Upper lobe of left lung (tissue), 6 donors: ENCODE measurements at regions not wholly inside any gene's neighbourhood (a gene's known extent, or its start where the extent isn't known, plus 50 kb on each side); places are given as distances from the start of the nearest gene placed in this dataset.

Source experiments
- ATAC-seq, 2 donors: fragments of 200-7000 bp; cut with Tn5 transposase; one replicate each; pipeline ENCODE4 v1.9.1; 2022; ENCODE audit warnings: mild to moderate bottlenecking in 2 of 2, moderate library complexity in 2 of 2; ENCODE audit not compliant: low FRiP score in 2 of 2
- DNase-seq, 2 donors: peaks; one replicate each; pipeline ENCODE4 v3.0.0-alpha.2; 2019 to 2020
- H3K27ac ChIP-seq, 4 donors: fragments of 200-600 bp; sonication (generic); one replicate each; pipeline ENCODE4 v1.5.1; 2016 to 2019
- H3K27me3 ChIP-seq, 4 donors: fragments of 200-600 bp; sonication (generic); one replicate each; pipeline ENCODE4 v1.5.1; 2017 to 2019
- H3K36me3 ChIP-seq, 4 donors: fragments of 200-600 bp; sonication (generic); one replicate each; pipeline ENCODE4 v1.5.1; 2016 to 2019
- H3K4me1 ChIP-seq, 4 donors: fragments of 200-600 bp; sonication (generic); one replicate each; pipeline ENCODE4 v1.5.1; 2018 to 2019
- H3K4me3 ChIP-seq, 4 donors: fragments of 200-600 bp; sonication (generic); one replicate each; pipeline ENCODE4 v1.5.1; 2017 to 2019; ENCODE audit warnings: mild to moderate bottlenecking in 2 of 4, moderate library complexity in 1 of 4
- H3K9me3 ChIP-seq, 4 donors: fragments of 200-600 bp; sonication (generic); one replicate each; pipeline ENCODE4 v1.5.1; 2018 to 2019
- EP300 ChIP-seq, 4 donors: sonication (generic); formaldehyde crosslinking; IDR thresholded peaks; one replicate each; pipeline ENCODE4 v1.5.1; 2017; ENCODE audit warnings: antibody characterized with exemption in 4 of 4, control low read depth in 2 of 4
- POLR2A ChIP-seq, 4 donors: fragments of 450-650 bp; IDR thresholded peaks; one replicate each; pipeline ENCODE4 v1.5.1; 2016 to 2017; ENCODE audit warnings: antibody characterized with exemption in 4 of 4, mild to moderate bottlenecking in 2 of 4
- POLR2AphosphoS5 ChIP-seq, 2 donors: sonication (generic); formaldehyde crosslinking; IDR thresholded peaks; one replicate each; pipeline ENCODE4 v1.5.1; 2017; ENCODE audit warnings: antibody characterized with exemption in 2 of 2
- WGBS, 2 donors: methylation state at CpG; one replicate each; pipeline ENCODE4 v1.1.5; 2017 to 2018; 5-methylcytosine and 5-hydroxymethylcytosine counted together
- TF ChIP-seq, protein P1 (sequence below), 6 experiments: fragments of 450-650 bp in 4 of 6; fragments of 200-600 bp in 2 of 6; sonication (generic) in 2 of 6; IDR thresholded peaks; one replicate each; pipeline ENCODE4 v1.5.1; 2016 to 2019; ENCODE audit warnings: antibody characterized with exemption in 6 of 6
- donor health status: DM: no; HTN: no; CAD: no; lungs with moderate emphysema.
- donor health status: DM: no; HTN: yes; CAD: no; lungs with severe emphysema.

DNA sequence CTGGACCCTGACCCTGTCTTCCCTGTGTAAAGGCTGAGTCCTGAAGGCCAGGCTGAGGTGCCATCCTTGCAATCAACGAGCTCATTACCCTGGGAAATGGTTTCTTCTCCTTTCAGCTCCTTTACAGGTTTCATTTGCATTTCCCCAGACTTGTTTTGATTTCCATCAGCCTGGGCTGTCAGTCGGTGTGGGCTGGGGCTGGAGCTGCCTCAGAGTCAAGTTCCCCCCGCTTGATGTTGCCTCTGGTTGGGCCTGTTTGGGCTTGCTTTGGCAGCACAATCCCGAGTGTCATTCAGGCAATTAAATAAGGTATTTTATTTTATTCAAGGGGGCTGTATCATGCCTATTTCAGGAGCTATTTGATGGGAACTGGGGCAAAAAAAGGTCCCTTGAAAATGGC lies 424.9 kb downstream of the INSC start:
- DNase-seq = no peak
- TF ChIP-seq, protein P1, sequence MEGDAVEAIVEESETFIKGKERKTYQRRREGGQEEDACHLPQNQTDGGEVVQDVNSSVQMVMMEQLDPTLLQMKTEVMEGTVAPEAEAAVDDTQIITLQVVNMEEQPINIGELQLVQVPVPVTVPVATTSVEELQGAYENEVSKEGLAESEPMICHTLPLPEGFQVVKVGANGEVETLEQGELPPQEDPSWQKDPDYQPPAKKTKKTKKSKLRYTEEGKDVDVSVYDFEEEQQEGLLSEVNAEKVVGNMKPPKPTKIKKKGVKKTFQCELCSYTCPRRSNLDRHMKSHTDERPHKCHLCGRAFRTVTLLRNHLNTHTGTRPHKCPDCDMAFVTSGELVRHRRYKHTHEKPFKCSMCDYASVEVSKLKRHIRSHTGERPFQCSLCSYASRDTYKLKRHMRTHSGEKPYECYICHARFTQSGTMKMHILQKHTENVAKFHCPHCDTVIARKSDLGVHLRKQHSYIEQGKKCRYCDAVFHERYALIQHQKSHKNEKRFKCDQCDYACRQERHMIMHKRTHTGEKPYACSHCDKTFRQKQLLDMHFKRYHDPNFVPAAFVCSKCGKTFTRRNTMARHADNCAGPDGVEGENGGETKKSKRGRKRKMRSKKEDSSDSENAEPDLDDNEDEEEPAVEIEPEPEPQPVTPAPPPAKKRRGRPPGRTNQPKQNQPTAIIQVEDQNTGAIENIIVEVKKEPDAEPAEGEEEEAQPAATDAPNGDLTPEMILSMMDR (IDR thresholded peaks at IDR 0.05) = no peak
- TF ChIP-seq POLR2AphosphoS5 (IDR thresholded peaks at IDR 0.05) (no peak), POLR2A (IDR thresholded peaks at IDR 0.05) (no peak), EP300 (IDR thresholded peaks at IDR 0.05) (no peak)
- H3K27ac ChIP-seq = no peak overlapping the region
- ATAC-seq = no peak
- H3K27me3 ChIP-seq = no peaks in the 10 kb centered on the region
- no peaks in the 10 kb centered on the region for H3K9me3 ChIP-seq
- H3K36me3 ChIP-seq = no peaks in the 10 kb centered on the region
- H3K4me3 ChIP-seq = no peak overlapping the region
- H3K4me1 ChIP-seq = no peaks in the 10 kb centered on the region
- 64 to 72% methylated on average over 4 of the region's 4 CpGs for WGBS, 2 donors

GRCh38 chr11:15541079-15541478 lies 426.4 kb downstream of the INSC start:
- 72 to 74% methylated on average over 3 of the region's 3 CpGs for WGBS, 2 donors
- no peaks in the 10 kb centered on the region for H3K9me3 ChIP-seq
- ATAC-seq (no peak), DNase-seq (no peak)
- H3K36me3 ChIP-seq = no peaks in the 10 kb centered on the region
- no peak overlapping the region for H3K4me3 ChIP-seq
- H3K27me3 ChIP-seq = no peaks in the 10 kb centered on the region
- H3K4me1 ChIP-seq = no peaks in the 10 kb centered on the region
- H3K27ac ChIP-seq = no peak overlapping the region
- TF ChIP-seq, protein P1 (IDR thresholded peaks at IDR 0.05) = no peak
- TF ChIP-seq EP300 (IDR thresholded peaks at IDR 0.05) (no peak), POLR2A (IDR thresholded peaks at IDR 0.05) (no peak), POLR2AphosphoS5 (IDR thresholded peaks at IDR 0.05) (no peak)

- Histone ChIP-seq H3K27ac (no peak overlapping the region), H3K9me3 (no peaks in the 10 kb centered on the region), H3K4me3 (no peak overlapping the region), H3K4me1 (no peaks in the 10 kb centered on the region), H3K27me3 (no peaks in the 10 kb centered on the region), H3K36me3 (no peaks in the 10 kb centered on the region)
- ATAC-seq (no peak), DNase-seq (no peak)
- 76 to 82% methylated on average over 5 of the region's 5 CpGs for WGBS, 2 donors
- TF ChIP-seq EP300 (IDR thresholded peaks at IDR 0.05) (no peak), POLR2AphosphoS5 (IDR thresholded peaks at IDR 0.05) (no peak), POLR2A (IDR thresholded peaks at IDR 0.05) (no peak)
- TF ChIP-seq, protein P1 (IDR thresholded peaks at IDR 0.05) = no peak
Observed at GRCh38 chr11:15544353-15544752, 429.6 kb downstream of the INSC start.

- no peak for DNase-seq
- no peak for ATAC-seq
- WGBS, 2 donors = 78 to 96% methylated on average over 3 of the region's 3 CpGs
- H3K27ac ChIP-seq = no peak overlapping the region
- no peak overlapping the region for H3K4me3 ChIP-seq
- no peaks in the 10 kb centered on the region for H3K27me3 ChIP-seq
- TF ChIP-seq, protein P1 (IDR thresholded peaks at IDR 0.05) = no peak
- no peak for TF ChIP-seq POLR2AphosphoS5 (IDR thresholded peaks at IDR 0.05)
- TF ChIP-seq POLR2A (IDR thresholded peaks at IDR 0.05) = no peak
- no peak for TF ChIP-seq EP300 (IDR thresholded peaks at IDR 0.05)
- H3K9me3 ChIP-seq = no peaks in the 10 kb centered on the region
- peaks cover 0 to 3% (median 0%) of the 10 kb centered on the region in 4 donors for H3K4me1 ChIP-seq
- H3K36me3 ChIP-seq = no peaks in the 10 kb centered on the region
Observed at GRCh38 chr11:15547685-15548084, 433.0 kb downstream of the INSC start.
